ENCODE measurements at regions not wholly inside any gene's neighbourhood (a gene's known extent, or its start where the extent isn't known, plus 50 kb on each side); places are given as distances from the start of the nearest gene placed in this dataset.

DNA sequence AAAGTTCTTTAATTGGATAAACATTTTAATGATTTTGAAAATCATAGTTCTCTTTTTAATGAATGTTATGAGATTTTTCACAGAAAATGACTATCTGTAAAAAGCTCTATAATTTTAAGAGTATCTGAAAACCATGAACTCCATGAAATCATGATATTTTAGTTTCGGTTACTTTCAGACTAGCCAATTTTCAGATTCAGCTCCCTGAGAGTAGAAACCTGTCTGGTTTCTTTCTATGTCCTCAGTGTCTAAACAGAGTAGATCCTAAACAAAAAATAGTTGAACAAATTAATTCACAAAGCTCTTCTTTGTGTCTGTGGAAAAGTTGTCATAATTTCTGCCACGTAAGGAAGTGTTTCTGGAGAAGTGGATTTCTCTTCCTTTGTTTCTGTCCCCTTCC lies 1247.7 kb downstream of the NSUN3 start:
- H3K9ac ChIP-seq (ENCODE audit: low read length), result no peak overlapping the region
- no peaks in the 10 kb centered on the region for H3K79me2 ChIP-seq (replicated peaks; ENCODE audit: insufficient read depth, low read length)
- no peak overlapping the region for H2AFZ ChIP-seq (ENCODE audit: low read depth, low read length)
- H3K9me2 ChIP-seq (ENCODE audit: insufficient read depth, low read length), result no peaks in the 10 kb centered on the region
- H3K4me2 ChIP-seq (ENCODE audit: low read length), result no peak overlapping the region
- H3F3A ChIP-seq (ENCODE audit: insufficient read depth, low read length, poor library complexity, severe bottlenecking), result no peaks in the 10 kb centered on the region
- no peaks in the 10 kb centered on the region for H3K27me3 ChIP-seq (ENCODE audit: insufficient read depth, low read depth, low read length)
- H3K27ac ChIP-seq (ENCODE audit: low read length), result no peak overlapping the region
- no peaks in the 10 kb centered on the region for H4K20me1 ChIP-seq (ENCODE audit: insufficient read depth)
- TF ChIP-seq TAF1 (IDR thresholded peaks at IDR 0.05; ENCODE audit: low read depth) (no peak), EP300 (conservative IDR thresholded peaks at IDR 0.05; ENCODE audit: poor library complexity, severe bottlenecking) (no peak), EZH2 (IDR thresholded peaks at IDR 0.05; ENCODE audit: borderline replicate concordance, insufficient read depth, low read length, poor library complexity, severe bottlenecking) (no peak), MXI1 (conservative IDR thresholded peaks at IDR 0.05; ENCODE audit: poor library complexity, severe bottlenecking) (no peak), SMC3 (conservative IDR thresholded peaks at IDR 0.05; ENCODE audit: poor library complexity) (no peak), POLR2AphosphoS5 (IDR thresholded peaks at IDR 0.05) (no peak), RAD21 (conservative IDR thresholded peaks at IDR 0.05) (no peak)
- TF ChIP-seq, protein P1, sequence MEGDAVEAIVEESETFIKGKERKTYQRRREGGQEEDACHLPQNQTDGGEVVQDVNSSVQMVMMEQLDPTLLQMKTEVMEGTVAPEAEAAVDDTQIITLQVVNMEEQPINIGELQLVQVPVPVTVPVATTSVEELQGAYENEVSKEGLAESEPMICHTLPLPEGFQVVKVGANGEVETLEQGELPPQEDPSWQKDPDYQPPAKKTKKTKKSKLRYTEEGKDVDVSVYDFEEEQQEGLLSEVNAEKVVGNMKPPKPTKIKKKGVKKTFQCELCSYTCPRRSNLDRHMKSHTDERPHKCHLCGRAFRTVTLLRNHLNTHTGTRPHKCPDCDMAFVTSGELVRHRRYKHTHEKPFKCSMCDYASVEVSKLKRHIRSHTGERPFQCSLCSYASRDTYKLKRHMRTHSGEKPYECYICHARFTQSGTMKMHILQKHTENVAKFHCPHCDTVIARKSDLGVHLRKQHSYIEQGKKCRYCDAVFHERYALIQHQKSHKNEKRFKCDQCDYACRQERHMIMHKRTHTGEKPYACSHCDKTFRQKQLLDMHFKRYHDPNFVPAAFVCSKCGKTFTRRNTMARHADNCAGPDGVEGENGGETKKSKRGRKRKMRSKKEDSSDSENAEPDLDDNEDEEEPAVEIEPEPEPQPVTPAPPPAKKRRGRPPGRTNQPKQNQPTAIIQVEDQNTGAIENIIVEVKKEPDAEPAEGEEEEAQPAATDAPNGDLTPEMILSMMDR (IDR thresholded peaks at IDR 0.05; ENCODE audit: poor library complexity, severe bottlenecking), result no peak
- TF ChIP-seq, protein P2, sequence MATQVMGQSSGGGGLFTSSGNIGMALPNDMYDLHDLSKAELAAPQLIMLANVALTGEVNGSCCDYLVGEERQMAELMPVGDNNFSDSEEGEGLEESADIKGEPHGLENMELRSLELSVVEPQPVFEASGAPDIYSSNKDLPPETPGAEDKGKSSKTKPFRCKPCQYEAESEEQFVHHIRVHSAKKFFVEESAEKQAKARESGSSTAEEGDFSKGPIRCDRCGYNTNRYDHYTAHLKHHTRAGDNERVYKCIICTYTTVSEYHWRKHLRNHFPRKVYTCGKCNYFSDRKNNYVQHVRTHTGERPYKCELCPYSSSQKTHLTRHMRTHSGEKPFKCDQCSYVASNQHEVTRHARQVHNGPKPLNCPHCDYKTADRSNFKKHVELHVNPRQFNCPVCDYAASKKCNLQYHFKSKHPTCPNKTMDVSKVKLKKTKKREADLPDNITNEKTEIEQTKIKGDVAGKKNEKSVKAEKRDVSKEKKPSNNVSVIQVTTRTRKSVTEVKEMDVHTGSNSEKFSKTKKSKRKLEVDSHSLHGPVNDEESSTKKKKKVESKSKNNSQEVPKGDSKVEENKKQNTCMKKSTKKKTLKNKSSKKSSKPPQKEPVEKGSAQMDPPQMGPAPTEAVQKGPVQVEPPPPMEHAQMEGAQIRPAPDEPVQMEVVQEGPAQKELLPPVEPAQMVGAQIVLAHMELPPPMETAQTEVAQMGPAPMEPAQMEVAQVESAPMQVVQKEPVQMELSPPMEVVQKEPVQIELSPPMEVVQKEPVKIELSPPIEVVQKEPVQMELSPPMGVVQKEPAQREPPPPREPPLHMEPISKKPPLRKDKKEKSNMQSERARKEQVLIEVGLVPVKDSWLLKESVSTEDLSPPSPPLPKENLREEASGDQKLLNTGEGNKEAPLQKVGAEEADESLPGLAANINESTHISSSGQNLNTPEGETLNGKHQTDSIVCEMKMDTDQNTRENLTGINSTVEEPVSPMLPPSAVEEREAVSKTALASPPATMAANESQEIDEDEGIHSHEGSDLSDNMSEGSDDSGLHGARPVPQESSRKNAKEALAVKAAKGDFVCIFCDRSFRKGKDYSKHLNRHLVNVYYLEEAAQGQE (IDR thresholded peaks at IDR 0.05; ENCODE audit: borderline replicate concordance), result no peak
- no peak overlapping the region for H3K4me3 ChIP-seq (ENCODE audit: low read length)
- H3K36me3 ChIP-seq (ENCODE audit: insufficient read depth, low read length), result no peaks in the 10 kb centered on the region
- no peaks in the 10 kb centered on the region for H3K9me3 ChIP-seq (ENCODE audit: low read length)

DNA sequence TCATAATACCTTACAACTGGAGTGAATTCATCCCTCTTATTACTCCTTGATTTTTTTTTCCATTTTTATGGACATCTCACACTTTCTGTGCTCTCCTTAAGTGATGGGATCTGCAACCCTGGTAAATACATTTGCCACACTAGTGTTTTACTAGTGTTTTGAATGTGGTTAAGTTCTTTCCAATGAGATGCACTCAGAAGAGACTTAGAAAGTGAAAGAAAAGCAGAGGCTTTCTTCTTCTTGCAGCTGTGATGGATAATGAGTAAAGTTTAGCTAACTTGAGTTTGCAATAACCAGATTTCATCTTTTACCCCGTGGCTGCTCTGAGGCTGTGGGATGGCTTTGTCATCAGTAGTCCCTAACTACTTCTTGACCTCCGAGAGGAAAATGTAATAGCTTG lies 1248.4 kb downstream of the NSUN3 start:
- Histone ChIP-seq H3K27me3 (ENCODE audit: insufficient read depth, low read depth, low read length) (no peaks in the 10 kb centered on the region), H3K9ac (ENCODE audit: low read length) (no peak overlapping the region), H3K9me2 (ENCODE audit: insufficient read depth, low read length) (no peaks in the 10 kb centered on the region), H3K4me3 (ENCODE audit: low read length) (no peak overlapping the region), H2AFZ (ENCODE audit: low read depth, low read length) (no peak overlapping the region), H3K79me2 (replicated peaks; ENCODE audit: insufficient read depth, low read length) (no peaks in the 10 kb centered on the region), H3K27ac (ENCODE audit: low read length) (no peak overlapping the region), H3K4me2 (ENCODE audit: low read length) (no peak overlapping the region), H3K36me3 (ENCODE audit: insufficient read depth, low read length) (no peaks in the 10 kb centered on the region), H4K20me1 (ENCODE audit: insufficient read depth) (no peaks in the 10 kb centered on the region), H3F3A (ENCODE audit: insufficient read depth, low read length, poor library complexity, severe bottlenecking) (no peaks in the 10 kb centered on the region), H3K9me3 (ENCODE audit: low read length) (no peaks in the 10 kb centered on the region)
- TF ChIP-seq, protein P1 (IDR thresholded peaks at IDR 0.05; ENCODE audit: poor library complexity, severe bottlenecking), result no peak
- TF ChIP-seq TAF1 (IDR thresholded peaks at IDR 0.05; ENCODE audit: low read depth), result no peak
